Neural progenitor cell (in vitro differentiated cells): ENCODE measurements at regions not wholly inside any gene's neighbourhood (a gene's known extent, or its start where the extent isn't known, plus 50 kb on each side); places are given as distances from the start of the nearest gene placed in this dataset.

Experiments
- DNase-seq: peaks from one replicate; pipeline ENCODE4 v3.0.0-alpha.2; 2016; ENCODE audit warnings: low spot score
- H2AFZ ChIP-seq: fragments of 200-600 bp; sonication (generic); replicated peaks from 2 replicates; pipeline ENCODE4 v1.6.1; 2016; ENCODE audit warnings: antibody characterized with exemption
- H3F3A ChIP-seq: fragments of 200-600 bp; sonication (generic); 2 replicates; pipeline ENCODE4 v1.6.1; 2016; ENCODE audit warnings: antibody characterized with exemption, low read depth
- H3K27ac ChIP-seq: fragments of 200-600 bp; sonication (generic); 2 replicates; pipeline ENCODE4 v1.5.1; 2016; ENCODE audit warnings: mild to moderate bottlenecking
- H3K27me3 ChIP-seq: fragments of 200-600 bp; sonication (generic); 2 replicates; pipeline ENCODE4 v1.6.1; 2016; ENCODE audit warnings: mild to moderate bottlenecking, moderate library complexity
- H3K36me3 ChIP-seq: fragments of 200-600 bp; sonication (generic); 2 replicates; pipeline ENCODE4 v1.5.1; 2016
- H3K4me1 ChIP-seq: fragments of 200-600 bp; sonication (generic); 2 replicates; pipeline ENCODE4 v1.6.1; 2016; ENCODE audit warnings: mixed run types
- H3K4me2 ChIP-seq: fragments of 200-600 bp; sonication (generic); 2 replicates; pipeline ENCODE4 v1.6.1; 2016
- H3K4me3 ChIP-seq: fragments of 200-600 bp; sonication (generic); 2 replicates; pipeline ENCODE4 v1.5.1; 2016
- H3K79me2 ChIP-seq: fragments of 200-600 bp; sonication (generic); 2 replicates; pipeline ENCODE4 v1.6.1; 2016; ENCODE audit warnings: low read depth
- H3K9ac ChIP-seq: fragments of 200-600 bp; sonication (generic); 2 replicates; pipeline ENCODE4 v1.6.1; 2016
- H3K9me3 ChIP-seq: fragments of 200-600 bp; sonication (generic); 2 replicates; pipeline ENCODE4 v1.5.1; 2016; ENCODE audit warnings: low read depth
- H4K20me1 ChIP-seq: fragments of 200-600 bp; sonication (generic); 2 replicates; pipeline ENCODE4 v1.6.1; 2016; ENCODE audit warnings: low read depth
- H3K27ac Mint-ChIP-seq: 3 replicates; pipeline ENCODE4 v1.8.0; 2021; ENCODE audit warnings: mixed read lengths
- H3K27me3 Mint-ChIP-seq: 2 replicates; pipeline ENCODE4 v1.8.0; 2022; ENCODE audit warnings: low read depth, mild to moderate bottlenecking, inconsistent platforms, moderate library complexity, mixed read lengths; ENCODE audit not compliant: insufficient read depth
- H3K36me3 Mint-ChIP-seq: 3 replicates; pipeline ENCODE4 v1.8.0; 2021; ENCODE audit warnings: mixed read lengths
- H3K4me1 Mint-ChIP-seq: 3 replicates; pipeline ENCODE4 v1.8.0; 2021; ENCODE audit warnings: mixed read lengths
- H3K4me3 Mint-ChIP-seq: 3 replicates; pipeline ENCODE4 v1.8.0; 2021; ENCODE audit warnings: mild to moderate bottlenecking, moderate library complexity, mixed read lengths
- H3K9me3 Mint-ChIP-seq: 3 replicates; pipeline ENCODE4 v1.8.0; 2020; ENCODE audit warnings: mixed read lengths
- CTCF ChIP-seq: fragments of 200-600 bp; sonication (generic); IDR thresholded peaks from 2 replicates; pipeline ENCODE4 v1.5.1; 2017; ENCODE audit warnings: antibody characterized with exemption, mild to moderate bottlenecking
- EZH2 ChIP-seq: fragments of 200-600 bp; sonication (generic); IDR thresholded peaks from 2 replicates; pipeline ENCODE4 v1.6.1; 2017; ENCODE audit warnings: antibody characterized with exemption, mild to moderate bottlenecking, moderate library complexity
- EZH2phosphoT487 ChIP-seq: fragments of 200-600 bp; sonication (generic); IDR thresholded peaks from 2 replicates; pipeline ENCODE4 v1.6.1; 2017; ENCODE audit warnings: antibody characterized with exemption

- Histone ChIP-seq H3K27ac (no peak overlapping the region), H3K27me3 (no peaks in the 10 kb centered on the region), H3F3A (no peaks in the 10 kb centered on the region), H3K4me3 (no peak overlapping the region), H3K4me1 (no peaks in the 10 kb centered on the region), H3K9ac (no peak overlapping the region), H4K20me1 (no peaks in the 10 kb centered on the region), H3K36me3 (no peaks in the 10 kb centered on the region), H3K79me2 (no peaks in the 10 kb centered on the region), H3K4me2 (no peak overlapping the region), H2AFZ (peak overlapping the region; percentile 75), H3K9me3 (no peaks in the 10 kb centered on the region)
- Mint-ChIP-seq H3K27ac (no peak overlapping the region), H3K4me3 (no peak overlapping the region), H3K4me1 (peaks cover 1% of the 10 kb centered on the region), H3K9me3 (peaks cover 20% of the 10 kb centered on the region), H3K36me3 (no peaks in the 10 kb centered on the region), H3K27me3 (no peaks in the 10 kb centered on the region)
- TF ChIP-seq EZH2phosphoT487 (no peak), EZH2 (no peak), CTCF (no peak)
- no peak for DNase-seq
Observed at GRCh38 chr5:93311881-93312280, 269.1 kb downstream of the NR2F1-AS1 start.

DNA sequence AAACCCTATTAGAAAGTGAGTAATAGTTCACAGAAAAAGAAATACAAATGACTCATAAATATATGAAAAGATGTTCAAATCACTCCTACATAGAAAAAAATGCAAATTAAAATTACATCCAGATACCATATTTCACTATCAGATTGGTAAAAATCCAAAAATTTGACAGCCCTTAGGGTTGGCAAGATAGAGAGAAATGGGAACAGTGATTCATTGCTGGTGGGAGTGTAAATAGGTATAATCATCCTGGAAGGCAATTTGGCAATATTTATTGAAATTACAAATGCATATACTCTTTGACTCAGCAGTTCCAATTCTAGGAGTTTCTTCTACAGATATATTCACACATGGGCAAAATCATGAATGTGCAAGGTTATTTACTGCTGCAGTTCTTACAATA, 273.5 kb downstream of the NR2F1-AS1 start:
- Mint-ChIP-seq H3K4me1 (peaks cover 40% of the 10 kb centered on the region), H3K9me3 (peaks cover 5% of the 10 kb centered on the region), H3K4me3 (no peak overlapping the region), H3K27ac (no peak overlapping the region), H3K27me3 (no peaks in the 10 kb centered on the region), H3K36me3 (no peaks in the 10 kb centered on the region)
- Histone ChIP-seq H3F3A (peaks cover 17% of the 10 kb centered on the region), H3K4me2 (no peak overlapping the region), H3K27ac (no peak overlapping the region), H3K9ac (no peak overlapping the region), H2AFZ (no peak overlapping the region), H3K4me1 (peaks cover 38% of the 10 kb centered on the region), H3K9me3 (no peaks in the 10 kb centered on the region), H3K4me3 (no peak overlapping the region), H4K20me1 (no peaks in the 10 kb centered on the region), H3K36me3 (no peaks in the 10 kb centered on the region), H3K27me3 (no peaks in the 10 kb centered on the region), H3K79me2 (no peaks in the 10 kb centered on the region)
- TF ChIP-seq EZH2 (no peak), EZH2phosphoT487 (no peak)
- DNase-seq, result no peak

GRCh38 chr5:93305984-93306383, 275.0 kb downstream of the NR2F1-AS1 start:
- H3K36me3 Mint-ChIP-seq, result no peaks in the 10 kb centered on the region
- H3K27me3 Mint-ChIP-seq, result no peaks in the 10 kb centered on the region
- H3K4me1 Mint-ChIP-seq, result peaks cover 54% of the 10 kb centered on the region
- no peaks in the 10 kb centered on the region for H3K36me3 ChIP-seq
- no peak overlapping the region for H3K4me3 Mint-ChIP-seq
- peak overlapping the region; percentile 48 for H3K4me2 ChIP-seq
- H3K9ac ChIP-seq, result no peak overlapping the region
- TF ChIP-seq EZH2phosphoT487 (no peak), CTCF (no peak)
- H3K4me1 ChIP-seq, result peaks cover 54% of the 10 kb centered on the region
- peaks cover 3% of the 10 kb centered on the region for H3K9me3 Mint-ChIP-seq
- no peaks in the 10 kb centered on the region for H4K20me1 ChIP-seq
- peaks cover 30% of the 10 kb centered on the region for H3F3A ChIP-seq
- H3K9me3 ChIP-seq, result no peaks in the 10 kb centered on the region
- no peaks in the 10 kb centered on the region for H3K27me3 ChIP-seq
- H3K79me2 ChIP-seq, result no peaks in the 10 kb centered on the region
- H2AFZ ChIP-seq, result peak overlapping the region; percentile 93
- H3K27ac ChIP-seq, result no peak overlapping the region
- peak; percentile 19 for DNase-seq
- H3K4me3 ChIP-seq, result no peak overlapping the region
- H3K27ac Mint-ChIP-seq, result no peak overlapping the region

- H3K9me3 ChIP-seq, result no peaks in the 10 kb centered on the region
- no peaks in the 10 kb centered on the region for H3K36me3 ChIP-seq
- H3K27ac ChIP-seq, result peak overlapping the region; percentile 43
- TF ChIP-seq EZH2phosphoT487 (peak; percentile 7), CTCF (no peak)
- H3F3A ChIP-seq, result peaks cover 41% of the 10 kb centered on the region
- H3K79me2 ChIP-seq, result no peaks in the 10 kb centered on the region
- H3K4me3 Mint-ChIP-seq, result no peak overlapping the region
- no peaks in the 10 kb centered on the region for H3K36me3 Mint-ChIP-seq
- DNase-seq, result peak; percentile 61
- peak overlapping the region; percentile 76 for H3K27ac Mint-ChIP-seq
- no peak overlapping the region for H2AFZ ChIP-seq
- H3K9ac ChIP-seq, result no peak overlapping the region
- H3K4me2 ChIP-seq, result peak overlapping the region; percentile 49
- no peaks in the 10 kb centered on the region for H3K27me3 Mint-ChIP-seq
- no peaks in the 10 kb centered on the region for H3K27me3 ChIP-seq
- no peaks in the 10 kb centered on the region for H4K20me1 ChIP-seq
- peaks cover 63% of the 10 kb centered on the region for H3K4me1 ChIP-seq
- no peaks in the 10 kb centered on the region for H3K9me3 Mint-ChIP-seq
- no peak overlapping the region for H3K4me3 ChIP-seq
- peaks cover 67% of the 10 kb centered on the region for H3K4me1 Mint-ChIP-seq
Observed at GRCh38 chr5:93304456-93305250, 276.4 kb downstream of the NR2F1-AS1 start.
